Liver (tissue), 8 donors: ENCODE measurements at regions not wholly inside any gene's neighbourhood (a gene's known extent, or its start where the extent isn't known, plus 50 kb on each side); places are given as distances from the start of the nearest gene placed in this dataset.

Experiments used
- DNase-seq: peaks from one replicate; pipeline ENCODE4 v3.0.0-alpha.2; 2017; ENCODE audit warnings: low spot score
- H3K27ac ChIP-seq, 2 donors: one replicate each; pipeline ENCODE4 v1.7.0; 2013; ENCODE audit warnings: inconsistent platforms in 2 of 2, low read length in 2 of 2, control low read depth in 1 of 2, low read depth in 1 of 2, mild to moderate bottlenecking in 1 of 2
- H3K27me3 ChIP-seq, 4 donors: one replicate each; pipeline versions ENCODE4 v1.6.1 to v1.7.0; 2013; ENCODE audit warnings: low read length in 3 of 4, inconsistent platforms in 1 of 4, mild to moderate bottlenecking in 1 of 4, moderate library complexity in 1 of 4; ENCODE audit not compliant: control insufficient read depth in 4 of 4, insufficient read depth in 4 of 4
- H3K36me3 ChIP-seq, 4 donors: one replicate each; pipeline versions ENCODE4 v1.6.1 to v1.7.0; 2013; ENCODE audit warnings: low read length in 3 of 4, mild to moderate bottlenecking in 3 of 4, low read depth in 1 of 4, moderate library complexity in 1 of 4; ENCODE audit not compliant: control insufficient read depth in 4 of 4, insufficient read depth in 3 of 4
- H3K4me1 ChIP-seq, 4 donors: one replicate each; pipeline versions ENCODE4 v1.6.1 to v1.7.0; 2013; ENCODE audit warnings: low read length in 3 of 4, mild to moderate bottlenecking in 3 of 4, moderate library complexity in 1 of 4; ENCODE audit not compliant: control insufficient read depth in 4 of 4, insufficient read depth in 4 of 4
- H3K4me3 ChIP-seq, 3 donors: one replicate each; pipeline versions ENCODE4 v1.6.1 to v1.7.0; 2013; ENCODE audit warnings: low read length in 3 of 3, control low read depth in 1 of 3, low read depth in 1 of 3, mild to moderate bottlenecking in 1 of 3
- H3K9ac ChIP-seq, 2 donors: one replicate each; pipeline ENCODE4 v1.7.0; 2013; ENCODE audit warnings: low read length in 2 of 2, mild to moderate bottlenecking in 2 of 2, moderate library complexity in 2 of 2, control low read depth in 1 of 2, low read depth in 1 of 2
- H3K9me3 ChIP-seq, 4 donors: one replicate each; pipeline versions ENCODE4 v1.6.1 to v1.7.0; 2013; ENCODE audit warnings: low read length in 3 of 4; ENCODE audit not compliant: control insufficient read depth in 4 of 4
- ATF3 ChIP-seq: IDR thresholded peaks from 2 replicates; pipeline ENCODE4 v1.6.1; 2016; ENCODE audit warnings: antibody characterized with exemption
- CTCF ChIP-seq: fragments of 150-350 bp; IDR thresholded peaks from 2 replicates; pipeline ENCODE4 v1.5.1; 2017; ENCODE audit warnings: improper control_type of control experiment, low read depth, low read length; ENCODE audit not compliant: missing input control
- EGR1 ChIP-seq, 2 donors: IDR thresholded peaks; 2 replicates each; pipeline ENCODE4 v1.6.1; 2016 to 2018; ENCODE audit warnings: antibody characterized with exemption in 2 of 2, low read depth in 2 of 2
- FOXA1 ChIP-seq: IDR thresholded peaks from 2 replicates; pipeline ENCODE4 v1.6.1; 2016; ENCODE audit warnings: antibody characterized with exemption
- FOXA2 ChIP-seq: IDR thresholded peaks from 2 replicates; pipeline ENCODE4 v1.6.1; 2016; ENCODE audit warnings: antibody characterized with exemption
- GABPA ChIP-seq, 2 donors: IDR thresholded peaks in 1 of 2; conservative IDR thresholded peaks in 1 of 2; 2 replicates each; pipeline ENCODE4 v1.6.1; 2016; ENCODE audit warnings: antibody characterized with exemption in 2 of 2, mild to moderate bottlenecking in 1 of 2, moderate library complexity in 1 of 2
- HNF4A ChIP-seq, 2 donors: conservative IDR thresholded peaks; 2 replicates each; pipeline ENCODE4 v1.6.1; 2016; ENCODE audit warnings: antibody characterized with exemption in 2 of 2, mild to moderate bottlenecking in 2 of 2
- HNF4G ChIP-seq: IDR thresholded peaks from 2 replicates; pipeline ENCODE4 v1.6.1; 2016; ENCODE audit warnings: antibody characterized with exemption
- JUND ChIP-seq, 2 donors: IDR thresholded peaks; 2 replicates each; pipeline ENCODE4 v1.6.1; 2016; ENCODE audit warnings: antibody characterized with exemption in 2 of 2
- MAX ChIP-seq: IDR thresholded peaks from 2 replicates; pipeline ENCODE4 v1.6.1; 2016; ENCODE audit warnings: antibody characterized with exemption
- NR2F2 ChIP-seq: IDR thresholded peaks from 2 replicates; pipeline ENCODE4 v1.6.1; 2016; ENCODE audit warnings: antibody characterized with exemption
- REST ChIP-seq: IDR thresholded peaks from 2 replicates; pipeline ENCODE4 v1.6.1; 2016; ENCODE audit warnings: antibody characterized with exemption, mild to moderate bottlenecking
- RXRA ChIP-seq, 2 donors: IDR thresholded peaks; 2 replicates each; pipeline ENCODE4 v1.6.1; 2017 to 2018; ENCODE audit warnings: antibody characterized with exemption in 2 of 2, mild to moderate bottlenecking in 1 of 2
- SP1 ChIP-seq: IDR thresholded peaks from 2 replicates; pipeline ENCODE4 v1.6.1; 2018; ENCODE audit warnings: antibody characterized with exemption, mild to moderate bottlenecking
- TAF1 ChIP-seq: conservative IDR thresholded peaks from 2 replicates; pipeline ENCODE4 v1.6.1; 2016; ENCODE audit warnings: antibody characterized with exemption, mild to moderate bottlenecking
- YY1 ChIP-seq: IDR thresholded peaks from 2 replicates; pipeline ENCODE4 v1.6.1; 2016; ENCODE audit warnings: antibody characterized with exemption, mild to moderate bottlenecking
- ZBTB33 ChIP-seq: IDR thresholded peaks from 2 replicates; pipeline ENCODE4 v1.6.1; 2016; ENCODE audit warnings: antibody characterized with exemption
- WGBS: extraction: QIAGEN DNeasy Blood & Tissue Kit; methylation state at CpG from one replicate; pipeline ENCODE4 v1.1.7; 2013; 5-methylcytosine and 5-hydroxymethylcytosine counted together
- donor health status: healthy.
- donor health status: healthy.
- donor health status: healthy.
- donor health status: healthy.
- donor health status: healthy.

- 66% methylated on average over 1 of the region's 1 CpG for WGBS
- H3K27ac ChIP-seq, result no peak overlapping the region
- H3K36me3 ChIP-seq, result no peaks in the 10 kb centered on the region
- TF ChIP-seq YY1 (no peak), HNF4G (no peak), RXRA (IDR thresholded peaks at IDR 0.05) (no peak), ZBTB33 (no peak), NR2F2 (no peak), HNF4A (conservative IDR thresholded peaks at IDR 0.05) (no peak), GABPA (IDR thresholded peaks at IDR 0.05 in 1 of 2, conservative IDR thresholded peaks at IDR 0.05 in 1 of 2) (no peak), FOXA1 (no peak), EGR1 (IDR thresholded peaks at IDR 0.05; ENCODE audit: low read depth in 2 of 2) (no peak), REST (no peak)
- H3K27me3 ChIP-seq, result peaks cover 0 to 2% (median 0%) of the 10 kb centered on the region in 4 donors
- H3K9me3 ChIP-seq, result peaks cover 0 to 2% (median 0%) of the 10 kb centered on the region in 4 donors
- no peak overlapping the region for H3K4me3 ChIP-seq
- H3K4me1 ChIP-seq, result no peaks in the 10 kb centered on the region
- H3K9ac ChIP-seq, result no peak overlapping the region
- no peak for DNase-seq
Measured at GRCh38 chr12:97027482-97027881, 120.4 kb downstream of the NEDD1 start.

GRCh38 chr12:97038131-97038530, 131.1 kb downstream of the NEDD1 start:
- Histone ChIP-seq H3K4me3 (no peak overlapping the region), H3K36me3 (no peaks in the 10 kb centered on the region), H3K9me3 (no peaks in the 10 kb centered on the region), H3K9ac (no peak overlapping the region), H3K27me3 (no peaks in the 10 kb centered on the region), H3K27ac (no peak overlapping the region), H3K4me1 (no peaks in the 10 kb centered on the region)
- WGBS, result 68% methylated on average over 5 of the region's 5 CpGs
- no peak for TF ChIP-seq HNF4A (conservative IDR thresholded peaks at IDR 0.05)
- no peak for TF ChIP-seq ZBTB33
- no peak for TF ChIP-seq MAX
- TF ChIP-seq CTCF, result no peak
- TF ChIP-seq FOXA2, result no peak
- no peak for TF ChIP-seq ATF3
- TF ChIP-seq TAF1, result no peak
- TF ChIP-seq RXRA (IDR thresholded peaks at IDR 0.05), result no peak
- TF ChIP-seq REST, result no peak
- TF ChIP-seq JUND (IDR thresholded peaks at IDR 0.05), result no peak
- no peak for TF ChIP-seq SP1
- no peak for TF ChIP-seq YY1
- no peak for DNase-seq
